Left ventricle myocardium inferior (tissue), 1 donor: ENCODE measurements at regions not wholly inside any gene's neighbourhood (a gene's known extent, or its start where the extent isn't known, plus 50 kb on each side); places are given as distances from the start of the nearest gene placed in this dataset.

ENCODE experiments used
- DNase-seq: peaks from one replicate; pipeline ENCODE4 v3.0.0-alpha.2; 2020
- H3K27ac ChIP-seq: fragments of 200-600 bp; replicated peaks from 2 replicates; pipeline ENCODE4 v1.8.0; 2021
- H3K27me3 ChIP-seq: fragments of 200-600 bp; 2 replicates; pipeline ENCODE4 v1.8.0; 2021; ENCODE audit warnings: low read depth
- H3K36me3 ChIP-seq: fragments of 200-600 bp; 2 replicates; pipeline ENCODE4 v1.8.0; 2021
- H3K4me1 ChIP-seq: fragments of 200-600 bp; 2 replicates; pipeline ENCODE4 v1.8.0; 2021
- H3K4me3 ChIP-seq: fragments of 200-600 bp; 2 replicates; pipeline ENCODE4 v1.8.0; 2021; ENCODE audit warnings: mild to moderate bottlenecking, moderate library complexity
- H3K9me3 ChIP-seq: fragments of 200-600 bp; replicated peaks from 2 replicates; pipeline ENCODE4 v1.8.0; 2021
- CTCF ChIP-seq: fragments of 200-600 bp; IDR thresholded peaks from 2 replicates; pipeline ENCODE4 v1.8.0; 2021; ENCODE audit warnings: antibody characterized with exemption, mild to moderate bottlenecking, borderline replicate concordance
- intact Hi-C: fragments of 100-400 bp; cut with micrococcal nuclease; formaldehyde crosslinking; loops from one replicate; pipeline ENCODE4 v1.11.0; 2022
- donor health status: DM: no; HTN: yes; CAD: no; lungs with severe emphysema.

GRCh38 chr5:167934551-167934971 lies 356.9 kb upstream of the WWC1 start:
- intact Hi-C loops: no loop called here
- H3K4me3 ChIP-seq: peak overlapping the region; percentile 64

GRCh38 chr5:167936022-167936421 lies 355.4 kb upstream of the WWC1 start:
- H3K4me1 ChIP-seq: peaks cover 36% of the 10 kb centered on the region
- TF ChIP-seq CTCF: no peak
- H3K36me3 ChIP-seq: no peaks in the 10 kb centered on the region
- peak overlapping the region; percentile 92 for H3K27ac ChIP-seq
- peak overlapping the region; percentile 64 for H3K4me3 ChIP-seq
- intact Hi-C loops: no loop called here
- H3K9me3 ChIP-seq: no peaks in the 10 kb centered on the region
- DNase-seq: no peak
- no peaks in the 10 kb centered on the region for H3K27me3 ChIP-seq

More at GRCh38 chr5:167934551-167934971, 356.9 kb upstream of the WWC1 start:
- DNase-seq: peak; percentile 84
- Histone ChIP-seq H3K9me3 (no peaks in the 10 kb centered on the region), H3K27ac (peak overlapping the region; percentile 92), H3K36me3 (no peaks in the 10 kb centered on the region), H3K27me3 (no peaks in the 10 kb centered on the region), H3K4me1 (peaks cover 24% of the 10 kb centered on the region)
- no peak for TF ChIP-seq CTCF

GRCh38 chr5:167936944-167937634 lies 354.4 kb upstream of the WWC1 start:
- intact Hi-C loops: no loop called here
- TF ChIP-seq CTCF: no peak
- H3K9me3 ChIP-seq: no peaks in the 10 kb centered on the region
- peaks cover 38% of the 10 kb centered on the region for H3K4me1 ChIP-seq
- no peak for DNase-seq
- no peaks in the 10 kb centered on the region for H3K36me3 ChIP-seq
- H3K27me3 ChIP-seq: no peaks in the 10 kb centered on the region
- H3K27ac ChIP-seq: peak overlapping the region; percentile 92
- H3K4me3 ChIP-seq: peak overlapping the region; percentile 64

- TF ChIP-seq CTCF: no peak
- no peak for DNase-seq
- H3K27ac ChIP-seq: peak overlapping the region; percentile 92
- H3K4me1 ChIP-seq: peaks cover 41% of the 10 kb centered on the region
- intact Hi-C loops: no loop called here
- H3K36me3 ChIP-seq: no peaks in the 10 kb centered on the region
- no peaks in the 10 kb centered on the region for H3K27me3 ChIP-seq
- no peaks in the 10 kb centered on the region for H3K9me3 ChIP-seq
- peak overlapping the region; percentile 64 for H3K4me3 ChIP-seq
Observed at GRCh38 chr5:167937635-167937998, 353.8 kb upstream of the WWC1 start.

- no peak for DNase-seq
- H3K4me1 ChIP-seq: peaks cover 51% of the 10 kb centered on the region
- intact Hi-C loops: no loop called here
- H3K27me3 ChIP-seq: no peaks in the 10 kb centered on the region
- H3K4me3 ChIP-seq: peak overlapping the region; percentile 64
- no peak for TF ChIP-seq CTCF
- H3K36me3 ChIP-seq: no peaks in the 10 kb centered on the region
- H3K27ac ChIP-seq: peak overlapping the region; percentile 92
- no peaks in the 10 kb centered on the region for H3K9me3 ChIP-seq
Observed at GRCh38 chr5:167939686-167940085, 351.8 kb upstream of the WWC1 start.
